HEK293 (cell line): ENCODE measurements at regions not wholly inside any gene's neighbourhood (a gene's known extent, or its start where the extent isn't known, plus 50 kb on each side); places are given as distances from the start of the nearest gene placed in this dataset.

Source experiments
- CTCF ChIA-PET: fragments of 350-600 bp; formaldehyde crosslinking; extraction: SDS; loops from one replicate; lab custom pipeline; 2021; ENCODE audit warnings: antibody characterized with exemption; lab: Yijun Ruan, JAX
- POLR2A ChIA-PET: fragments of 300-600 bp; formaldehyde crosslinking; extraction: SDS; loops from one replicate; lab custom pipeline; 2020; ENCODE audit warnings: antibody characterized with exemption, inconsistent platforms; lab: Yijun Ruan, JAX
- H3K27ac ChIP-seq: fragments of 200-500 bp; sonication (Bioruptor generic); 2 replicates; pipeline ENCODE4 v1.5.1; 2014; ENCODE audit warnings: low read depth, low read length, control low read depth, inconsistent platforms; ENCODE audit errors: extremely low read depth
- H3K36me3 ChIP-seq, 2 experiments: fragments of 200-500 bp in 1 of 2; sonication (Bioruptor generic) in 1 of 2; 1 replicate in 1 of 2; 2 replicates in 1 of 2; pipeline ENCODE4 v1.5.1; 2014 to 2017; ENCODE audit warnings: inconsistent platforms in 2 of 2, low read length in 2 of 2; ENCODE audit not compliant: control insufficient read depth in 2 of 2, insufficient read depth in 1 of 2
- H3K4me1 ChIP-seq: fragments of 200-500 bp; sonication (Bioruptor generic); 2 replicates; pipeline ENCODE4 v1.5.1; 2014; ENCODE audit warnings: mild to moderate bottlenecking, low read length, inconsistent platforms; ENCODE audit not compliant: control insufficient read depth, insufficient read depth
- H3K4me3 ChIP-seq: 2 replicates; pipeline ENCODE4 v1.5.1; 2011; ENCODE audit warnings: low read depth, mild to moderate bottlenecking, control low read depth, low read length, moderate library complexity
- H3K9me3 ChIP-seq: fragments of 200-500 bp; sonication (Bioruptor generic); 2 replicates; pipeline ENCODE4 v1.5.1; 2014; ENCODE audit warnings: low read depth, low read length, inconsistent platforms; ENCODE audit not compliant: control insufficient read depth, insufficient read depth
- AEBP2 ChIP-seq: fragments of 450-650 bp; formaldehyde crosslinking; IDR thresholded peaks from 2 replicates; pipeline ENCODE4 v1.5.1; 2016; ENCODE audit warnings: missing biosample characterization, missing genetic modification characterization, borderline replicate concordance
- GFI1B ChIP-seq: fragments of 450-650 bp; formaldehyde crosslinking; IDR thresholded peaks from 2 replicates; pipeline ENCODE4 v1.5.1; 2016; ENCODE audit warnings: missing biosample characterization, missing genetic modification characterization
- GLIS1 ChIP-seq: fragments of 450-650 bp; formaldehyde crosslinking; IDR thresholded peaks from 2 replicates; pipeline ENCODE4 v1.5.1; 2016; ENCODE audit warnings: missing biosample characterization, missing genetic modification characterization
- RBAK ChIP-seq: fragments of 450-650 bp; formaldehyde crosslinking; IDR thresholded peaks from 2 replicates; pipeline ENCODE4 v1.5.1; 2016; ENCODE audit warnings: missing biosample characterization, missing genetic modification characterization
- SP7 ChIP-seq: fragments of 450-650 bp; formaldehyde crosslinking; IDR thresholded peaks from 2 replicates; pipeline ENCODE4 v1.5.1; 2016; ENCODE audit warnings: missing biosample characterization, missing genetic modification characterization
- ZBTB21 ChIP-seq: fragments of 450-650 bp; formaldehyde crosslinking; IDR thresholded peaks from 2 replicates; pipeline ENCODE4 v1.5.1; 2017; ENCODE audit warnings: missing biosample characterization, missing genetic modification characterization
- ZFP3 ChIP-seq: fragments of 450-650 bp; formaldehyde crosslinking; IDR thresholded peaks from 2 replicates; pipeline ENCODE4 v1.5.1; 2016; ENCODE audit warnings: low read depth, missing biosample characterization, missing genetic modification characterization
- ZIC2 ChIP-seq: fragments of 450-650 bp; formaldehyde crosslinking; IDR thresholded peaks from 2 replicates; pipeline ENCODE4 v1.5.1; 2016; ENCODE audit warnings: missing biosample characterization, missing genetic modification characterization
- ZNF148 ChIP-seq: fragments of 450-650 bp; formaldehyde crosslinking; IDR thresholded peaks from 2 replicates; pipeline ENCODE4 v1.5.0; 2017; ENCODE audit warnings: missing biosample characterization, missing genetic modification characterization, borderline replicate concordance
- ZNF211 ChIP-seq: fragments of 450-650 bp; formaldehyde crosslinking; IDR thresholded peaks from 2 replicates; pipeline ENCODE4 v1.5.1; 2016; ENCODE audit warnings: low read depth, missing biosample characterization, missing genetic modification characterization
- ZNF223 ChIP-seq: fragments of 450-650 bp; formaldehyde crosslinking; IDR thresholded peaks from 2 replicates; pipeline ENCODE4 v1.5.1; 2016; ENCODE audit warnings: missing biosample characterization, missing genetic modification characterization
- ZNF302 ChIP-seq: fragments of 450-650 bp; formaldehyde crosslinking; IDR thresholded peaks from 2 replicates; pipeline ENCODE4 v1.5.1; 2016; ENCODE audit warnings: missing biosample characterization, missing genetic modification characterization, low read depth
- ZNF311 ChIP-seq: fragments of 450-650 bp; formaldehyde crosslinking; IDR thresholded peaks from 2 replicates; pipeline ENCODE4 v1.5.1; 2017; ENCODE audit warnings: missing biosample characterization, missing genetic modification characterization, borderline replicate concordance
- ZNF404 ChIP-seq: fragments of 450-650 bp; formaldehyde crosslinking; IDR thresholded peaks from 2 replicates; pipeline ENCODE4 v1.5.1; 2017; ENCODE audit warnings: missing biosample characterization, missing genetic modification characterization
- ZNF621 ChIP-seq: fragments of 450-650 bp; formaldehyde crosslinking; IDR thresholded peaks from 2 replicates; pipeline ENCODE4 v1.5.1; 2017; ENCODE audit warnings: missing biosample characterization, missing genetic modification characterization
- ZNF664 ChIP-seq: fragments of 450-650 bp; formaldehyde crosslinking; IDR thresholded peaks from 2 replicates; pipeline ENCODE4 v1.5.1; 2016; ENCODE audit warnings: missing biosample characterization, missing genetic modification characterization
- ZNF670 ChIP-seq: fragments of 450-650 bp; formaldehyde crosslinking; IDR thresholded peaks from 2 replicates; pipeline ENCODE4 v1.5.1; 2016; ENCODE audit warnings: missing biosample characterization, missing genetic modification characterization, low read depth
- ZNF677 ChIP-seq: fragments of 450-650 bp; IDR thresholded peaks from 2 replicates; pipeline ENCODE4 v1.5.0; 2018; ENCODE audit warnings: missing biosample characterization, mild to moderate bottlenecking, missing genetic modification characterization, moderate library complexity
- ZNF76 ChIP-seq: fragments of 450-650 bp; formaldehyde crosslinking; IDR thresholded peaks from 2 replicates; pipeline ENCODE4; 2016; ENCODE audit warnings: low read depth, missing biosample characterization, missing genetic modification characterization, borderline replicate concordance
- ZSCAN30 ChIP-seq: fragments of 450-650 bp; IDR thresholded peaks from 2 replicates; pipeline ENCODE4 v1.5.1; 2018; ENCODE audit warnings: missing biosample characterization, mild to moderate bottlenecking, missing genetic modification characterization, moderate library complexity
- ZSCAN4 ChIP-seq: fragments of 450-650 bp; formaldehyde crosslinking; IDR thresholded peaks from 2 replicates; pipeline ENCODE4 v1.5.1; 2017; ENCODE audit warnings: missing biosample characterization, missing genetic modification characterization
- TF ChIP-seq, protein P1 (sequence below): fragments of 450-650 bp; formaldehyde crosslinking; IDR thresholded peaks from 2 replicates; pipeline ENCODE4 v1.5.1; 2016; ENCODE audit warnings: missing biosample characterization, missing genetic modification characterization

- Histone ChIP-seq H3K4me1 (no peaks in the 10 kb centered on the region), H3K27ac (no peak overlapping the region), H3K36me3 (no peaks in the 10 kb centered on the region), H3K4me3 (no peak overlapping the region), H3K9me3 (no peaks in the 10 kb centered on the region)
- ChIA-PET CTCF (interaction anchor here (0.6 to 1.4 kb wide), 9 partner anchors 8 to 781 kb away, joined by 3 to 7 read pairs (median 3); no protein-coding TSS in a partner anchor), POLR2A (no interaction called here)
- no peak for TF ChIP-seq ZNF404
- TF ChIP-seq ZNF302 (tag by site-specific recombination): no peak
- no peak for TF ChIP-seq ZNF677 (tag by site-specific recombination)
- no peak for TF ChIP-seq ZSCAN30 (tag by site-specific recombination)
- no peak for TF ChIP-seq ZNF311 (tag by site-specific recombination)
- TF ChIP-seq ZNF223: no peak
- no peak for TF ChIP-seq GFI1B
- no peak for TF ChIP-seq SP7
- TF ChIP-seq RBAK (tag by site-specific recombination): no peak
- TF ChIP-seq AEBP2: no peak
- TF ChIP-seq, protein P1, sequence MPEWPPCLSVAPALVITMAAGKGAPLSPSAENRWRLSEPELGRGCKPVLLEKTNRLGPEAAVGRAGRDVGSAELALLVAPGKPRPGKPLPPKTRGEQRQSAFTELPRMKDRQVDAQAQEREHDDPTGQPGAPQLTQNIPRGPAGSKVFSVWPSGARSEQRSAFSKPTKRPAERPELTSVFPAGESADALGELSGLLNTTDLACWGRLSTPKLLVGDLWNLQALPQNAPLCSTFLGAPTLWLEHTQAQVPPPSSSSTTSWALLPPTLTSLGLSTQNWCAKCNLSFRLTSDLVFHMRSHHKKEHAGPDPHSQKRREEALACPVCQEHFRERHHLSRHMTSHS (tag by site-specific recombination): no peak
- no peak for TF ChIP-seq GLIS1 (tag by site-specific recombination)
- TF ChIP-seq ZBTB21 (tag by site-specific recombination): no peak
- no peak for TF ChIP-seq ZNF76 (tag by site-specific recombination)
- no peak for TF ChIP-seq ZNF664 (tag by site-specific recombination)
- TF ChIP-seq ZNF621 (tag by site-specific recombination): no peak
- TF ChIP-seq ZNF148: no peak
- no peak for TF ChIP-seq ZFP3 (tag by site-specific recombination)
- no peak for TF ChIP-seq ZNF211
- TF ChIP-seq ZNF670: no peak
Measured at GRCh38 chr11:69883292-69884255, 64.4 kb upstream of the FGF3 start.

GRCh38 chr11:69884286-69884685 is 65.1 kb upstream of the FGF3 start:
- TF ChIP-seq ZIC2: no peak
- TF ChIP-seq ZFP3 (tag by site-specific recombination): peak; percentile 79
- TF ChIP-seq ZSCAN4 (tag by site-specific recombination): no peak
- TF ChIP-seq, all 188 proteins: peak for 1
- POLR2A ChIA-PET: no interaction called here
- no peaks in the 10 kb centered on the region for H3K9me3 ChIP-seq
- no peaks in the 10 kb centered on the region for H3K4me1 ChIP-seq
- no peaks in the 10 kb centered on the region for H3K36me3 ChIP-seq
- CTCF ChIA-PET: no interaction called here
- no peak overlapping the region for H3K4me3 ChIP-seq
- no peak overlapping the region for H3K27ac ChIP-seq
